Small intestine (tissue), 7 donors: ENCODE measurements at regions not wholly inside any gene's neighbourhood (a gene's known extent, or its start where the extent isn't known, plus 50 kb on each side); places are given as distances from the start of the nearest gene placed in this dataset.

Source experiments
- DNase-seq, 2 donors: peaks; one replicate each; pipeline versions ENCODE4 v3.0.0 to v3.0.0-alpha.2; 2013
- FAIRE-seq: peaks from 2 replicates; lab custom pipeline; 2012; peaks lifted over from hg19 to GRCh38; lab: Jason Lieb, UNC
- H3K27ac ChIP-seq, 3 donors: one replicate each; pipeline ENCODE4 v1.5.1; 2013; ENCODE audit warnings: low read length in 2 of 3, mild to moderate bottlenecking in 2 of 3, control low read depth in 1 of 3, inconsistent platforms in 1 of 3, low read depth in 1 of 3, moderate library complexity in 1 of 3
- H3K27me3 ChIP-seq, 3 donors: one replicate each; pipeline ENCODE4 v1.6.1; 2013; ENCODE audit warnings: low read length in 3 of 3, inconsistent platforms in 1 of 3; ENCODE audit not compliant: control insufficient read depth in 3 of 3, insufficient read depth in 3 of 3
- H3K36me3 ChIP-seq, 3 donors: one replicate each; pipeline ENCODE4 v1.6.1; 2013; ENCODE audit warnings: low read length in 3 of 3, inconsistent platforms in 1 of 3, low read depth in 1 of 3, mild to moderate bottlenecking in 1 of 3, moderate library complexity in 1 of 3; ENCODE audit not compliant: control insufficient read depth in 3 of 3, insufficient read depth in 2 of 3
- H3K4me1 ChIP-seq, 3 donors: one replicate each; pipeline ENCODE4 v1.6.1; 2013; ENCODE audit warnings: low read length in 2 of 3, inconsistent platforms in 1 of 3, low read depth in 1 of 3, mild to moderate bottlenecking in 1 of 3, moderate library complexity in 1 of 3; ENCODE audit not compliant: control insufficient read depth in 3 of 3, insufficient read depth in 2 of 3
- H3K4me3 ChIP-seq, 3 donors: one replicate each; pipeline ENCODE4 v1.5.1; 2013; ENCODE audit warnings: low read length in 3 of 3, control low read depth in 1 of 3, inconsistent platforms in 1 of 3, low read depth in 1 of 3, mild to moderate bottlenecking in 1 of 3, moderate library complexity in 1 of 3
- H3K9me3 ChIP-seq, 2 donors: one replicate each; pipeline ENCODE4 v1.6.1; 2013; ENCODE audit warnings: low read depth in 1 of 2, low read length in 1 of 2; ENCODE audit not compliant: control insufficient read depth in 2 of 2, insufficient read depth in 1 of 2
- WGBS, 3 donors: extraction: QIAGEN DNeasy Blood & Tissue Kit; methylation state at CpG; one replicate each; pipeline ENCODE4 v1.1.7; 2013; 5-methylcytosine and 5-hydroxymethylcytosine counted together
- donor health status: healthy with polysubstance abuse.
- donor health status: control.
- donor health status: control.
- donor health status: Bipolar disorder and iron deficiency.
- donor health status: healthy.

DNA sequence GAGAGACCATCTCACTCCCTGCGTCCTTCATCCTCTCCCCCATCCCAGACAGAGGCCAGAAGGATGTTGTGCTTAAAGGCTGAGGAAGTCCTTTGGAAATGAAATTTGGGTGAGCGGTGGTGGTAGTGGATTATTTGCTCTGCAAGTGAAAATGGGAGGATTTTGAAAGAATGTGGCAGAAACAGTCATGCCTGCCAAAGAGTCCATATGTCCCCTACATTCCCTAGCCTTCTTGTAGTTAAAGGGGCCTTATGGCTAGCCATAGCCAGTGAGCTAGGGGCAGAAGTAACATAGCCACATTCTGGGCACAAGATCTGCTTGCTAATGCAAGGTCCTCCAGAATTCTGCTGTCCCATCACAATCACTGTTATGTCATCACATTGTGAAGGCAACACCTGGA lies 360.2 kb upstream of the TSHZ3 start:
- FAIRE-seq (no peak), DNase-seq (no peak)
- H3K27ac ChIP-seq = no peak overlapping the region
- no peak overlapping the region for H3K4me3 ChIP-seq
- H3K9me3 ChIP-seq = peaks cover 0 to 6% of the 10 kb centered on the region in 2 donors
- H3K27me3 ChIP-seq = no peaks in the 10 kb centered on the region
- no peaks in the 10 kb centered on the region for H3K4me1 ChIP-seq
- WGBS, 3 donors = 84 to 89% (median 88%) methylated on average over 2 of the region's 2 CpGs
- H3K36me3 ChIP-seq = no peaks in the 10 kb centered on the region

DNA sequence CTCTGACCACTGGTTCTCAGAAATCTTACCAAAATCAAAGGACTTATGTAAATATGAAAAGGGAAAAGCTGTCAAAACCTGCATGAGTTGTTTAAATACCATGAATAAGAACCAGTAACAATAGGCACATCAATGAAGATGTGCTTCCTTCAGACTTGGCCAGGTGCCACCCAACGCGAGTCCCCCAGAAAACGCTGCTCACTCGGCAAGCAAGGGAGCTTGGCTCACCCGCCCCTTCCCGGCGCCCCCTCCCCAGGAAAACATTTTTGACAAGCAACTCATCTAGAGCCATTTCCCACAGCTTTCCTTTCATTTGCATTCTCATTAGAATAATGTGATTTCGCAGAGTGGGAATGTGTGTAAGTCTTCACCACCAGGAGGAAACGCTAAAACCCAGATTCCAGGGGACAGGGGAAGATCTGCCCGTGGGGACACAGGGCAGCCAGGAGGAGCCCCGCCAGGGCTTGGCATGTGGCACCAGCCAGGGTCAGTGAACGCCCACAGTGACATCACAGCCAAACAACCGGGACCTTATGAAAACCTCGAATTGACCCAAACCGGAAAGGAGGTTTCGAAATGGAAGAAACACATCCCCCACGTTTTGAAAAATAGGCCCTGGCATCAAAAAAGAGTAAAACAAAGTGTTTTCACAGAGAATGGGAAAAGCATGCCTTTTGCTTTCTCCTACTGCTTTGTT lies 366.2 kb upstream of the TSHZ3 start:
- Histone ChIP-seq H3K27me3 (peaks cover 0 to 7% (median 2%) of the 10 kb centered on the region in 3 donors), H3K4me3 (no peak overlapping the region), H3K36me3 (no peaks in the 10 kb centered on the region), H3K4me1 (no peaks in the 10 kb centered on the region), H3K9me3 (peaks cover 0 to 6% of the 10 kb centered on the region in 2 donors), H3K27ac (no peak overlapping the region)
- FAIRE-seq (no peak), DNase-seq (no peak)
- WGBS, 3 donors = 67 to 73% (median 69%) methylated on average over 17 of the region's 17 CpGs

DNA sequence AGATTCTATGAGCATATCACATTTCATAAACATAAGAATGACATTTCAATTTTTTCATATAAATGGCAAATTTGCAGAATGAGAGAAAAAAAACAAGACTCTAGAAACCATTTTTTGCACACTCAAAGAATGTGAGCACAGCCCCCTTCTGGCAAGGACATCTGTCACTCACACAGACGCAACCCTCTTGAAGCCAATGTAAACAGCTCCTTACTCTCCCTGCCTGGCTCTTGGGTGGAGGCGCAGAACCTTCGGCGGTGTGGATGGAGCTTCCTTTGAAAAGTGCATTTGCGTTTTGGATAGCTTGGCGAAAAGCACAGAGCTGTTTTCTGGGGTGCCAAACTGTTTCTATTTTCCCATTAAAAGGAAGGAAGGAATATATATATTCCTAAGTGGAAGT lies 367.6 kb upstream of the TSHZ3 start:
- no peaks in the 10 kb centered on the region for H3K4me1 ChIP-seq
- no peak for FAIRE-seq

DNA sequence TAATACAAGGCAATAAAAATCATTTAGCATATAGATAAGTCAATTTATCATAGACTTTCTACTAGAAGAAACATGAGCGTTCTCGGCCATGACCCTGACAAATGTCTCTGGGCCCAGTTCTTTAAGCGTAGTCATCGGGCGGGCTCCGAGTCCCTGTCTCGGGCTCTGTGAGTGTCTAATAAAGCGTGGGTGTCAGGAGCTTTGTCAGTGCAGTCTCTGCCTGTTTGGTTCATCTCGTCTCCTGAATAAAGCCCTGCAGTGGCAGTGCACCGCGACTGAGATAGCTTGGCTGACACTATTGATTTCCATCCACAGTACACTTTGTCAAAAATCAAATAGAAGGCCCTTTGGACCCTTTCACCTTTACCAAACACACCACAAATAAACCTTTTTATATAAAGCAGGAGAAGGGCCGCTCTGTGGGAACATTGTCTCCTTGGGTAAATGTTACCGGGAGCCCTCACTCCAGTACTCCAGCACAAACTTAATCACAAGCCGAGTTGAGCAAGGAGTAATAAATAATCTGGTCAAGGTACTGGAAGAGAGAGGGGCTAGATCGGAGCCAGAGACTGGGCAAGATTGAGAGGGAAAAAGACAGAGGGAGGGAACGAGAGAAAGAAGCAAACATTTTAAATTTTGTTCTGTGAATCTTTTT lies 368.2 kb upstream of the TSHZ3 start:
- Histone ChIP-seq H3K27me3 (peaks cover 0 to 7% (median 2%) of the 10 kb centered on the region in 3 donors), H3K36me3 (no peaks in the 10 kb centered on the region), H3K4me1 (no peaks in the 10 kb centered on the region), H3K27ac (no peak overlapping the region), H3K4me3 (no peak overlapping the region), H3K9me3 (peaks cover 0 to 3% of the 10 kb centered on the region in 2 donors)
- DNase-seq = no peak
- FAIRE-seq = no peak
- WGBS, 3 donors = 50 to 72% (median 57%) methylated on average over 16 of the region's 16 CpGs

More for the DNA sequence above, 367.6 kb upstream of the TSHZ3 start:
- WGBS, 3 donors = 50 to 56% (median 54%) methylated on average over 6 of the region's 6 CpGs
- H3K36me3 ChIP-seq = no peaks in the 10 kb centered on the region
- peaks cover 0 to 4% of the 10 kb centered on the region in 2 donors for H3K9me3 ChIP-seq
- no peak overlapping the region for H3K4me3 ChIP-seq
- no peak for DNase-seq
- H3K27ac ChIP-seq = no peak overlapping the region
- H3K27me3 ChIP-seq = peaks cover 0 to 7% (median 2%) of the 10 kb centered on the region in 3 donors

DNA sequence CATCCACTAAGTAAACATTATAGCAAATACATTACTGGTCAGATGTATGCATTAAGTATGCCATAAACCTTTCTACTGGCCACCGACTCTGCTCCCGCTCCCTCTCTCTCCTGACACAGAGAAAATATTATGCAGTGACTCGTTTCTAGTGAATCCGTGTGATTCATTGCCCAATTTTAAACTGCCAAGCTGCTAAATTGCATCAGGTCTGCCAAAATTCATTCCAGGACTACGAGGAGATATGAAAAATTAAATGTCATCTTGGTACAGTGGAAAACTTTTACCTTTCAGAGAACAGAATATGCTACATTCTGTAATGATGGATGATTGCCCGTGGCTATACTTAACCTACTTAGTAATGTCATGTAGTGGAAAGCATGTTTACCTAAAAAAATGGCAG lies 368.8 kb upstream of the TSHZ3 start:
- no peaks in the 10 kb centered on the region for H3K36me3 ChIP-seq
- no peak overlapping the region for H3K27ac ChIP-seq
- WGBS, 3 donors = 28 to 45% (median 41%) methylated on average over 6 of the region's 6 CpGs
- DNase-seq (no peak), FAIRE-seq (no peak)
- no peak overlapping the region for H3K4me3 ChIP-seq
- no peaks in the 10 kb centered on the region for H3K4me1 ChIP-seq
- peaks cover 0 to 7% (median 2%) of the 10 kb centered on the region in 3 donors for H3K27me3 ChIP-seq
- H3K9me3 ChIP-seq = no peaks in the 10 kb centered on the region

DNA sequence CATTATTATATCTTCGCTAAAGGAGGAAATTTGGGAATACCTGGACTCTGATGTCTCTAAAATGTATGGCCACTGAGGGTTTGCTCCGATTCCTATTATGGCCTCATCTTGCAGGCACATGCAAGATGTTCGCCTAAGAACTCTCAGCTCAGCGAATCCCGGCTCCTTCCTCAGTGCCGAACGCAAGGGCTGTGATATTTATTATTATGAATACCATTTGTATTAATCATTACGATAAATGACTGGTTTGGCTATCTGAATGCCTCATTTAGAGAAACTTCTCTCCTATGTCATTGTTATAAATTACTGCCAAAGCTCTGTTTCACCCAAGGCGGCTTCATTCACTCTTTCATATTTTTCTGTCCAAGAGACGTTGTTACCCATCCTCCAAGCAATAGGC lies 369.7 kb upstream of the TSHZ3 start:
- no peak overlapping the region for H3K4me3 ChIP-seq
- peaks cover 0 to 7% (median 2%) of the 10 kb centered on the region in 3 donors for H3K27me3 ChIP-seq
- 68 to 82% (median 81%) methylated on average over 10 of the region's 10 CpGs for WGBS, 3 donors
- no peak overlapping the region for H3K27ac ChIP-seq
- H3K36me3 ChIP-seq = no peaks in the 10 kb centered on the region
- H3K4me1 ChIP-seq = no peaks in the 10 kb centered on the region
- H3K9me3 ChIP-seq = no peaks in the 10 kb centered on the region
- DNase-seq (no peak), FAIRE-seq (no peak)

DNA sequence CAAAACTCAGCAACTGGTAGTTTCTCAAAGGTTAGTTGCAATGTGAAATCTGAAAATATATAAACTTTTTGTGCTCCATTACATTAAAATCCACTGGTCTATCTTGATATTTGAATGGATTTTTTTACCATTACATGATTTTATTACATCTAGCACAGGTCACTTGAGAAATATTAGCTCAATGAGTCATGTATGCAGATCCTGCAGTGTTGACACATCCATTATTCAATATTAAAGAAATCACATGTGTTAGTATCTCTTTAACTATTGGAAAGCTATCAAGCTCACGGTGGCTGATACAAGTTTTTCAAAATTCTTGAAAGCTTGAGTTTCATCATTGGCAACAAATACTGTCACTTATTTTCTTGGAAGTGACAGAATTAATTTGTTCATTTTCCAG lies 373.9 kb upstream of the TSHZ3 start:
- peaks cover 0 to 7% (median 0%) of the 10 kb centered on the region in 3 donors for H3K27me3 ChIP-seq
- no peak for DNase-seq
- no peaks in the 10 kb centered on the region for H3K4me1 ChIP-seq
- H3K27ac ChIP-seq = no peak overlapping the region
- WGBS, 3 donors = 62 to 79% (median 70%) methylated on average over 1 of the region's 1 CpG
- H3K36me3 ChIP-seq = no peaks in the 10 kb centered on the region
- H3K4me3 ChIP-seq = no peak overlapping the region
- H3K9me3 ChIP-seq = no peaks in the 10 kb centered on the region
- no peak for FAIRE-seq

DNA sequence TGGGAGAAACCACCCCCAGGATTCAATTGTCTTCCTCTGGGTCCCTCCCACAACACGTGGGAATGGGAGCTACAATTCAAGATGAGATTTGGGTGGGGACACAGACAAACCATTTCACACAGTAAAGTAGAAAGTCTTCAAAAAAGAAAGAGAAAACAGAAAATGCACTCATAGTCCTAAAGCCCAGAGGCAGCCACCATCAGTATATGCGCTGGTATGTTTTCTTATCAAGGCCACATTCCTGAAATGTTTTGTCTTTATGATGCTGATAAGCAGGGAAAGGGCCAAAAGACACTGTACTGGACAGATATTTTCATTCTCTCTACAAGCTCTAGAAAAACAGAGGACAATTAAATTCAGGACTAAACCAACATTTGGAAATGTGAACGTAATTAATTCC lies 375.8 kb upstream of the TSHZ3 start:
- H3K4me3 ChIP-seq = no peak overlapping the region
- 40 to 63% (median 44%) methylated on average over 3 of the region's 3 CpGs for WGBS, 3 donors
- no peaks in the 10 kb centered on the region for H3K27me3 ChIP-seq
- H3K4me1 ChIP-seq = no peaks in the 10 kb centered on the region
- FAIRE-seq (no peak), DNase-seq (no peak)
- no peaks in the 10 kb centered on the region for H3K36me3 ChIP-seq
- no peaks in the 10 kb centered on the region for H3K9me3 ChIP-seq
- no peak overlapping the region for H3K27ac ChIP-seq
